ENCODE measurements at regions not wholly inside any gene's neighbourhood (a gene's known extent, or its start where the extent isn't known, plus 50 kb on each side); places are given as distances from the start of the nearest gene placed in this dataset.

DNA sequence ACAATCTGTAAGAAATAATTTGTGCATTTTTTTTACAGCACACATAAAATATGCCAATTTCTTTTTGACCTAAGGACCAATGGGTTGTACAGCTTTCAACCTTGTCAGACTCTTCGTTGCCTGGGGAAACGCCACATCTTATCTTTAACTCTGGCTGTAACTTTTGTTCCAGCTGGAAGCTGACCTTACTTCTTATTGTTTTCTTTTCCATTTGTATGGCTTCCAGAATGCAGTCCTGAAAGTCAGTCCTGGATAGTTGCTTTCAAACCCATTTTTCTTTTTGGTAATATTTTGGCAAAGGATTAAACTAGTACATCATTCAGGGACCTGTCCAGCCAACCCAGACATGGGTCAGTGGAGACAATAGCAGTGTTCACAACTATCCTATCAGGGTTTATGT, 686.5 kb upstream of the CDH2 start:
- TF ChIP-seq, protein P1, sequence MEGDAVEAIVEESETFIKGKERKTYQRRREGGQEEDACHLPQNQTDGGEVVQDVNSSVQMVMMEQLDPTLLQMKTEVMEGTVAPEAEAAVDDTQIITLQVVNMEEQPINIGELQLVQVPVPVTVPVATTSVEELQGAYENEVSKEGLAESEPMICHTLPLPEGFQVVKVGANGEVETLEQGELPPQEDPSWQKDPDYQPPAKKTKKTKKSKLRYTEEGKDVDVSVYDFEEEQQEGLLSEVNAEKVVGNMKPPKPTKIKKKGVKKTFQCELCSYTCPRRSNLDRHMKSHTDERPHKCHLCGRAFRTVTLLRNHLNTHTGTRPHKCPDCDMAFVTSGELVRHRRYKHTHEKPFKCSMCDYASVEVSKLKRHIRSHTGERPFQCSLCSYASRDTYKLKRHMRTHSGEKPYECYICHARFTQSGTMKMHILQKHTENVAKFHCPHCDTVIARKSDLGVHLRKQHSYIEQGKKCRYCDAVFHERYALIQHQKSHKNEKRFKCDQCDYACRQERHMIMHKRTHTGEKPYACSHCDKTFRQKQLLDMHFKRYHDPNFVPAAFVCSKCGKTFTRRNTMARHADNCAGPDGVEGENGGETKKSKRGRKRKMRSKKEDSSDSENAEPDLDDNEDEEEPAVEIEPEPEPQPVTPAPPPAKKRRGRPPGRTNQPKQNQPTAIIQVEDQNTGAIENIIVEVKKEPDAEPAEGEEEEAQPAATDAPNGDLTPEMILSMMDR (IDR thresholded peaks at IDR 0.05; ENCODE audit: borderline replicate concordance, control extremely low read depth, extremely low read depth, insufficient read depth, missing control alignments), result no peak
- in situ Hi-C loops (cut with MboI; ENCODE audit: low sequenced_read_pairs, unreplicated experiment), result no loop called here
- no peak for DNase-seq (ENCODE audit: low spot score)

DNA sequence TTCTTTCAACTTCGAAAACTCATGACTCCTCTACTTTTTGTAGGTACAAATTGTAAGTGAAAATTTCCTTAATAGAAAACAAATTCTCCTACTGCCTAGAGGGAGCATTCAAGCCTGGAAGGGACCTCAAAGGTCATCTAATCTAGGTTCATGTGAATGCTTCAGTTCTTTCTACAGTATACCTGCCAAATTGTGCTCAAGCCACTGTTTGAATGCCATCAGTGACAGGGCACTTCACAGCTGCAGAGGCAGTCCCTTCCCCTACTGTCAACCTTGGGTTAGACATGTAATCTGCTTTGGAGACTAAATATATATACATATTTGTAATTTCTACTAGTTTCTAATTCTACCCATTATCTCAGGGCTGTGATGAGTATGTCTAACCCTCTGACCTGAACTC, 681.3 kb upstream of the CDH2 start:
- TF ChIP-seq, protein P1 (IDR thresholded peaks at IDR 0.05; ENCODE audit: borderline replicate concordance, control extremely low read depth, extremely low read depth, insufficient read depth, missing control alignments), result no peak
- no peak for DNase-seq (ENCODE audit: low spot score)
- in situ Hi-C loops (cut with MboI; ENCODE audit: low sequenced_read_pairs, unreplicated experiment), result no loop called here

DNA sequence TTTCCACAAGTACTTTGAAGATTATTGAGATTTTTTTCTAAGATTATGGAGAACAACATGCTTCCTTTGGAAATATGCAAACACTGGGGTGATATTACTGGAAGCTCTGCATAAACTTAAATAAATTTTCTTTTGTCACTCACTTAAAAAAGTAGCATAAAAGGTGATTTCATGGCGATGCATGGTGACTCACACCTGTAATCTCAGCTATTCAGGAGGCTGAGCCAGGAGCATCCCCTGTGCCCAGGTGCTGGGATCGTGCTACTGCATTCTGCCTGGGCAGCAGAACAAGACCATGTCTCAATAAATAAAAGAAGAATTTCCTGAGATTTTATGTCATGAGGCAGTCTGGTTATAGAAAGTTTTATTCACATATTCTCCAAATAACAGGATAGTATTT, 679.1 kb upstream of the CDH2 start:
- in situ Hi-C loops (cut with MboI; ENCODE audit: low sequenced_read_pairs, unreplicated experiment), result no loop called here
- TF ChIP-seq, protein P1 (IDR thresholded peaks at IDR 0.05; ENCODE audit: borderline replicate concordance, control extremely low read depth, extremely low read depth, insufficient read depth, missing control alignments), result no peak
- no peak for DNase-seq (ENCODE audit: low spot score)

DNA sequence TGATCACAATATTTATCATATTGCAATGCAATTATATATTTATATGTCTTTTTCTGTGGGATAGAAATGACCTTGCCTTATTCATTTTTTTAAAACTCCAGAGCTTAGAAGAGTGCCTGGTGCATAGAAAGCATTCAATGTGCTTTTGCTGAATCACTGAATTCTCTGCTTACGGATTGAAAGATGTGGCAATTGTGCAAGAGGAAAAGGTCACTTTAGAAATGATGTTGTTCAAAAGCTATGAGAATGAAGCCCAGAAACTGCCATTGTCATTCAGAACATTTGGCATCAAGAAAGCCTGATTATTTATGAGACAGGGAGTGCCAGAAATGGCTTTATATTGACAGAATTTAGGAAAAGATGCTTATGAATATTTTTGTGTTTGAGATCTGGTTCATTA, 678.6 kb upstream of the CDH2 start:
- TF ChIP-seq, protein P1 (IDR thresholded peaks at IDR 0.05; ENCODE audit: borderline replicate concordance, control extremely low read depth, extremely low read depth, insufficient read depth, missing control alignments), result no peak
- DNase-seq (ENCODE audit: low spot score), result no peak
- in situ Hi-C loops (cut with MboI; ENCODE audit: low sequenced_read_pairs, unreplicated experiment), result no loop called here

DNA sequence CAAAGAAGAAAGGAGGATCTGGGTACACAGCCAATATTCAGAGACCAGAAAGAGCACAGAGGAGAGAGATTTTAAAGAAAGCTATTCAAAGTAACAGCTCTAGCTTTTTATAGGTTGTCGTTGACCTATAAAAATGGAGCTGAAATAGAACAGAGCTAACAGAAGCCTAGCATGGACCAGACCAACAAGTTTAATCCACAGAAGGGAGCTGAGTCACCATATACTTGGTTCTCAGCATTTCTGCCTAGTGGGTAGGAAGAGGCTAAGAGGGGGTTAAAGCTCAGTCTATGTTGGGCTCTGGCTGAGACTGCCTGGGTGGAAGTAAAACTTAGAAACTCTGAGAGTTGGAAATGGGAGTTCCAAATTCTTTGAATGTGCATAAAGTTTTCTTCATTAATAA, 678.0 kb upstream of the CDH2 start:
- DNase-seq (ENCODE audit: low spot score), result no peak
- in situ Hi-C loops (cut with MboI; ENCODE audit: low sequenced_read_pairs, unreplicated experiment), result no loop called here
- TF ChIP-seq, protein P1 (IDR thresholded peaks at IDR 0.05; ENCODE audit: borderline replicate concordance, control extremely low read depth, extremely low read depth, insufficient read depth, missing control alignments), result no peak

DNA sequence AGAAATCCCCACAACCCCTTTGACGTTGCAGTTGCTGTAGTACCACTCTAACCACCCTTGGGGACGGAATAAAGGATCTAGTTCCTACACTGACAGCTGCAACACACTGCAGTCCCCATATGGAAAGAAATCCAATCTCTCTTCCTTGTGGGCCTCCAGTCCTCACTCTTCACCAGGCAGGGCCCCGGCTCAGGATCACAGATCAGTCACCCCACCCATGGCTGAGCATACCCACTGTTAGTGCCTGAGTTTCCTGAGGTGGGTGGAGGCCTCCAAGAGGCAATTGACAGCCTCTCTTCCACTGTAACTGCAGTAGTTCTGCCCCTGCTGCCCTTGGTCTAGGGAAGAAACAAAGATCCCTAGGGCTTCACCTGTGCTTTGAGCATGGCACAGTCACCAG, 670.0 kb upstream of the CDH2 start:
- DNase-seq (ENCODE audit: low spot score), result no peak
- in situ Hi-C loops (cut with MboI; ENCODE audit: low sequenced_read_pairs, unreplicated experiment), result no loop called here
- TF ChIP-seq, protein P1 (IDR thresholded peaks at IDR 0.05; ENCODE audit: borderline replicate concordance, control extremely low read depth, extremely low read depth, insufficient read depth, missing control alignments), result no peak

DNA sequence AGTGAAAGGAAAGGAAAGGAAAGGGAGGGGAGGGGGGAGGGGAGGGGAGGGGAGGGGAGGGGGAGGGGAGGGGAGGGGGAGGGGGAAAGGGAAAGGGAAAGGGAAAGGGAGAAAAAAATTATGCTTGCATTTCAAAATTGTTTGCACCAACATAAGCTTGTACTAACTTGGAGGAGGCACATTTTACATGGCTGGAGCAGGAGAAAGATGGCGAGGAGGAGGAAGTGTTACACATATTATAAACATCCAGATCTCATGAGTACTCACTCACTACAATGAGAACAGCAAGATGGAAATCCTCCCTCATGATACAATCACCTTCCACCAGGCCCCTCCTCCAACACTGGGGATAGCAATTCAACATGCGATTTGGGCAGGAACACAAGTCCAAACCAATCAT, 660.2 kb upstream of the CDH2 start:
- in situ Hi-C loops (cut with MboI; ENCODE audit: low sequenced_read_pairs, unreplicated experiment), result no loop called here
- no peak for DNase-seq (ENCODE audit: low spot score)
- TF ChIP-seq, protein P1 (IDR thresholded peaks at IDR 0.05; ENCODE audit: borderline replicate concordance, control extremely low read depth, extremely low read depth, insufficient read depth, missing control alignments), result no peak
